ENCODE measurements at regions not wholly inside any gene's neighbourhood (a gene's known extent, or its start where the extent isn't known, plus 50 kb on each side); places are given as distances from the start of the nearest gene placed in this dataset.
"Not testable (repeated sequence)": the region's sequence is repeated elsewhere in the genome, so short reads cannot be mapped to it uniquely, and the experiment has no call there.

- Histone ChIP-seq H3K9me3 (ENCODE audit: control insufficient read depth, insufficient read depth, low read depth, low read length) (no peaks in the 10 kb centered on the region), H3K4me1 (ENCODE audit: control insufficient read depth, insufficient read depth, low read length) (no peaks in the 10 kb centered on the region), H3K4me3 (ENCODE audit: low read depth, low read length) (no peak overlapping the region), H3K36me3 (ENCODE audit: control insufficient read depth in 2 of 2, insufficient read depth in 1 of 2, low read length in 2 of 2) (no peaks in the 10 kb centered on the region), H3K27ac (ENCODE audit: extremely low read depth, low read depth, low read length) (no peak overlapping the region)
- no peak for TF ChIP-seq PRDM1 (tag by site-specific recombination; IDR thresholded peaks at IDR 0.05)
- TF ChIP-seq ZNF274 (IDR thresholded peaks at IDR 0.05; ENCODE audit: low read length), result no peak
- no peak for TF ChIP-seq ZNF274 (tag by site-specific recombination; IDR thresholded peaks at IDR 0.05; ENCODE audit: borderline replicate concordance)
- TF ChIP-seq ZNF843 (tag by site-specific recombination; IDR thresholded peaks at IDR 0.05), result no peak
- TF ChIP-seq KLF8 (tag by site-specific recombination; IDR thresholded peaks at IDR 0.05), result no peak
- CTCF ChIA-PET, result no interaction called here
- POLR2A ChIA-PET, result no interaction called here
These were observed 947.7 kb upstream of the ADGRB3 start for GRCh38 chr6:67687396-67687795.

DNA sequence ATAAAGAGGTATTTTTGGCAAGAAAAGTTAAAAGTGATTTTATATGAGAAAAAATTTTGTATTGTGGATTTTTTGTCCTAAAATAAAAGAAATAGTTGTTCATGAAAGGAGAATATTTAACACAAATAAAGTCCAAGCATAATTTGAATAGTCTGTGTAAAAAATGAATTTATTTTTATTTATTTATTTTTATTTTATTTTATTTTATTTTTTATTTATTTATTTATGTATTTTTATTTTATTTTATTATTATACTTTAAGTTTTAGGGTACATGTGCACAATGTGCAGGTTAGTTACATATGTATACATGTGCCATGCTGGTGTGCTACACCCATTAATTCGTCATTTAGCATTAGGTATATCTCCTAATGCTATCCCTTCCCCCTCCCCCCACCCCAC lies 948.9 kb upstream of the ADGRB3 start:
- H3K4me1 ChIP-seq (ENCODE audit: control insufficient read depth, insufficient read depth, low read length); POLR2A ChIA-PET; H3K27ac ChIP-seq (ENCODE audit: extremely low read depth, low read depth, low read length); CTCF ChIA-PET; H3K4me3 ChIP-seq (ENCODE audit: low read depth, low read length); H3K9me3 ChIP-seq (ENCODE audit: control insufficient read depth, insufficient read depth, low read depth, low read length); H3K36me3 ChIP-seq (ENCODE audit: control insufficient read depth in 2 of 2, insufficient read depth in 1 of 2, low read length in 2 of 2): not testable (repeated sequence)

GRCh38 chr6:67683960-67684359 lies 951.1 kb upstream of the ADGRB3 start:
- ChIA-PET POLR2A (no interaction called here), CTCF (no interaction called here)
- no peak overlapping the region for H3K4me3 ChIP-seq (ENCODE audit: low read depth, low read length)
- no peaks in the 10 kb centered on the region for H3K4me1 ChIP-seq (ENCODE audit: control insufficient read depth, insufficient read depth, low read length)
- no peaks in the 10 kb centered on the region for H3K9me3 ChIP-seq (ENCODE audit: control insufficient read depth, insufficient read depth, low read depth, low read length)
- H3K27ac ChIP-seq (ENCODE audit: extremely low read depth, low read depth, low read length), result no peak overlapping the region
- no peaks in the 10 kb centered on the region for H3K36me3 ChIP-seq (ENCODE audit: control insufficient read depth in 2 of 2, insufficient read depth in 1 of 2, low read length in 2 of 2)
- TF ChIP-seq YY1 (tag by site-specific recombination; IDR thresholded peaks at IDR 0.05) (no peak), GFI1B (tag by site-specific recombination; IDR thresholded peaks at IDR 0.05) (no peak), ZNF488 (tag by site-specific recombination; IDR thresholded peaks at IDR 0.05) (no peak), ZIC2 (tag by site-specific recombination; IDR thresholded peaks at IDR 0.05) (no peak), ZNF157 (tag by site-specific recombination; IDR thresholded peaks at IDR 0.05) (no peak), TCF7L2 (IDR thresholded peaks at IDR 0.05; ENCODE audit: borderline replicate concordance, low read depth, low read length) (no peak), ZNF148 (tag by site-specific recombination; IDR thresholded peaks at IDR 0.05; ENCODE audit: borderline replicate concordance) (no peak), KLF16 (tag by site-specific recombination; IDR thresholded peaks at IDR 0.05) (no peak), ZNF561 (tag by site-specific recombination; IDR thresholded peaks at IDR 0.05; ENCODE audit: borderline replicate concordance) (no peak), OSR2 (tag by site-specific recombination; IDR thresholded peaks at IDR 0.05) (no peak), ZFP3 (tag by site-specific recombination; IDR thresholded peaks at IDR 0.05; ENCODE audit: low read depth) (no peak), REST (tag by site-specific recombination; IDR thresholded peaks at IDR 0.05) (no peak), ZNF274 (IDR thresholded peaks at IDR 0.05; ENCODE audit: low read length) (no peak), ZNF274 (tag by site-specific recombination; IDR thresholded peaks at IDR 0.05; ENCODE audit: borderline replicate concordance) (no peak), BCL11B (tag by site-specific recombination; IDR thresholded peaks at IDR 0.05; ENCODE audit: low read depth) (no peak), MYNN (tag by site-specific recombination; IDR thresholded peaks at IDR 0.05; ENCODE audit: borderline replicate concordance) (no peak), ZNF701 (tag by site-specific recombination; IDR thresholded peaks at IDR 0.05) (no peak)
- TF ChIP-seq, protein P1, sequence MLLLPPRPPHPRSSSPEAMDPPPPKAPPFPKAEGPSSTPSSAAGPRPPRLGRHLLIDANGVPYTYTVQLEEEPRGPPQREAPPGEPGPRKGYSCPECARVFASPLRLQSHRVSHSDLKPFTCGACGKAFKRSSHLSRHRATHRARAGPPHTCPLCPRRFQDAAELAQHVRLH (tag by site-specific recombination; IDR thresholded peaks at IDR 0.05), result no peak
- TF ChIP-seq, protein P2, sequence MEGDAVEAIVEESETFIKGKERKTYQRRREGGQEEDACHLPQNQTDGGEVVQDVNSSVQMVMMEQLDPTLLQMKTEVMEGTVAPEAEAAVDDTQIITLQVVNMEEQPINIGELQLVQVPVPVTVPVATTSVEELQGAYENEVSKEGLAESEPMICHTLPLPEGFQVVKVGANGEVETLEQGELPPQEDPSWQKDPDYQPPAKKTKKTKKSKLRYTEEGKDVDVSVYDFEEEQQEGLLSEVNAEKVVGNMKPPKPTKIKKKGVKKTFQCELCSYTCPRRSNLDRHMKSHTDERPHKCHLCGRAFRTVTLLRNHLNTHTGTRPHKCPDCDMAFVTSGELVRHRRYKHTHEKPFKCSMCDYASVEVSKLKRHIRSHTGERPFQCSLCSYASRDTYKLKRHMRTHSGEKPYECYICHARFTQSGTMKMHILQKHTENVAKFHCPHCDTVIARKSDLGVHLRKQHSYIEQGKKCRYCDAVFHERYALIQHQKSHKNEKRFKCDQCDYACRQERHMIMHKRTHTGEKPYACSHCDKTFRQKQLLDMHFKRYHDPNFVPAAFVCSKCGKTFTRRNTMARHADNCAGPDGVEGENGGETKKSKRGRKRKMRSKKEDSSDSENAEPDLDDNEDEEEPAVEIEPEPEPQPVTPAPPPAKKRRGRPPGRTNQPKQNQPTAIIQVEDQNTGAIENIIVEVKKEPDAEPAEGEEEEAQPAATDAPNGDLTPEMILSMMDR (tag by site-specific recombination; IDR thresholded peaks at IDR 0.05), result no peak

Measured in HEK293 (cell line).